ENCODE measurements at regions not wholly inside any gene's neighbourhood (a gene's known extent, or its start where the extent isn't known, plus 50 kb on each side); places are given as distances from the start of the nearest gene placed in this dataset.

- no peak for TF ChIP-seq POLR2A (IDR thresholded peaks at IDR 0.05)
- TF ChIP-seq CTCF (IDR thresholded peaks at IDR 0.05), result no peak
Measured at GRCh38 chr6:105533301-105533700, 130.4 kb upstream of the PREP start.

All from body of pancreas (tissue), 4 donors.